WTC11 (cell line): ENCODE measurements at regions not wholly inside any gene's neighbourhood (a gene's known extent, or its start where the extent isn't known, plus 50 kb on each side); places are given as distances from the start of the nearest gene placed in this dataset.

ENCODE experiments used
- ATAC-seq: fragments of 200-7000 bp; cut with Tn5 transposase; 2 replicates; pipeline ENCODE4 v1.10.0; 2021; ENCODE audit warnings: mild to moderate bottlenecking, moderate library complexity
- CTCF ChIA-PET: fragments of 300-600 bp; sonication (Branson Sonifier 250); formaldehyde crosslinking; loops from one replicate; lab custom pipeline; 2021; ENCODE audit warnings: antibody characterized with exemption; lab: Charles Lee
- POLR2A ChIA-PET: fragments of 350-600 bp; sonication (Branson Sonifier 250); formaldehyde crosslinking; loops from one replicate; lab custom pipeline; 2021; ENCODE audit warnings: antibody characterized with exemption; lab: Charles Lee
- DNase-seq: peaks from one replicate; pipeline ENCODE4 v3.0.0; 2021; ENCODE audit warnings: low spot score
- H3K27ac Mint-ChIP-seq: 2 replicates; pipeline ENCODE4 v1.8.0; 2021; ENCODE audit warnings: mixed read lengths
- H3K27me3 Mint-ChIP-seq: 2 replicates; pipeline ENCODE4 v1.8.0; 2021; ENCODE audit warnings: low read depth, mild to moderate bottlenecking, moderate library complexity, mixed read lengths
- H3K36me3 Mint-ChIP-seq: 2 replicates; pipeline ENCODE4 v1.8.0; 2021; ENCODE audit warnings: mixed read lengths
- H3K4me1 Mint-ChIP-seq: 2 replicates; pipeline ENCODE4 v1.8.0; 2022; ENCODE audit warnings: mixed read lengths
- H3K4me3 Mint-ChIP-seq: 2 replicates; pipeline ENCODE4 v1.8.0; 2021; ENCODE audit warnings: mild to moderate bottlenecking, moderate library complexity, mixed read lengths
- H3K9me3 Mint-ChIP-seq: 2 replicates; pipeline ENCODE4 v1.8.0; 2021; ENCODE audit warnings: mixed read lengths
- CBFB ChIP-seq: sonication (generic); formaldehyde crosslinking; IDR thresholded peaks from 2 replicates; pipeline ENCODE4 v1.8.1; 2022; ENCODE audit warnings: mild to moderate bottlenecking, low read depth, missing genetic modification reagents
- E2F5 ChIP-seq: sonication (generic); formaldehyde crosslinking; IDR thresholded peaks from 2 replicates; pipeline ENCODE4 v1.8.1; 2022; ENCODE audit warnings: mild to moderate bottlenecking, moderate library complexity, missing genetic modification reagents
- ERG ChIP-seq: fragments of 250-450 bp; sonication (Bioruptor Pico); IDR thresholded peaks from 2 replicates; pipeline ENCODE4 v1.8.0; 2021; ENCODE audit warnings: mild to moderate bottlenecking
- FOXP4 ChIP-seq: sonication (generic); formaldehyde crosslinking; IDR thresholded peaks from 2 replicates; pipeline ENCODE4 v1.8.0; 2022; ENCODE audit warnings: mild to moderate bottlenecking, missing genetic modification reagents
- HMGXB4 ChIP-seq: sonication (generic); formaldehyde crosslinking; IDR thresholded peaks from 2 replicates; pipeline ENCODE4 v1.8.1; 2023; ENCODE audit warnings: mild to moderate bottlenecking, moderate library complexity, missing genetic modification reagents
- IRF1 ChIP-seq: sonication (generic); formaldehyde crosslinking; IDR thresholded peaks from 2 replicates; pipeline ENCODE4 v1.8.0; 2023; ENCODE audit warnings: missing genetic modification reagents
- IRF2 ChIP-seq: sonication (generic); formaldehyde crosslinking; IDR thresholded peaks from 2 replicates; pipeline ENCODE4 v1.8.0; 2022; ENCODE audit warnings: low read depth, missing genetic modification reagents, borderline replicate concordance
- NR3C1 ChIP-seq: sonication (generic); formaldehyde crosslinking; conservative IDR thresholded peaks from 2 replicates; pipeline ENCODE4 v1.8.1; 2023; ENCODE audit warnings: low read depth, mild to moderate bottlenecking, missing genetic modification reagents
- SOX15 ChIP-seq: fragments of 250-450 bp; sonication (Bioruptor Pico); IDR thresholded peaks from 2 replicates; pipeline ENCODE4 v1.9.0; 2021; ENCODE audit warnings: mild to moderate bottlenecking
- STAT6 ChIP-seq: sonication (generic); formaldehyde crosslinking; conservative IDR thresholded peaks from 2 replicates; pipeline ENCODE4 v1.8.1; 2023; ENCODE audit warnings: mild to moderate bottlenecking, low read depth, missing genetic modification reagents, moderate library complexity
- ZNF263 ChIP-seq: sonication (generic); formaldehyde crosslinking; IDR thresholded peaks from 2 replicates; pipeline ENCODE4 v1.8.1; 2022; ENCODE audit warnings: low read depth, mild to moderate bottlenecking, moderate library complexity, missing genetic modification reagents
- ZNF425 ChIP-seq: fragments of 250-450 bp; sonication (Bioruptor Pico); conservative IDR thresholded peaks from 2 replicates; pipeline ENCODE4 v1.9.0; 2021; ENCODE audit warnings: mild to moderate bottlenecking
- ZNF671 ChIP-seq: fragments of 250-450 bp; sonication (Bioruptor Pico); IDR thresholded peaks from 2 replicates; pipeline ENCODE4 v1.8.0; 2021; ENCODE audit warnings: mild to moderate bottlenecking

GRCh38 chr3:43211681-43212080, 74.7 kb upstream of the SNRK start:
- no peak for DNase-seq
- H3K27me3 Mint-ChIP-seq: no peaks in the 10 kb centered on the region; the same call in 1 of the 2 replicates
- no peak overlapping the region for H3K27ac Mint-ChIP-seq
- TF ChIP-seq ZNF671 (no peak), STAT6 (CRISPR knock-in tag) (no peak), ZNF263 (no peak), IRF2 (no peak), ERG (CRISPR knock-in tag) (no peak), HMGXB4 (CRISPR knock-in tag) (no peak), CBFB (CRISPR knock-in tag) (no peak), SOX15 (no peak), NR3C1 (CRISPR knock-in tag) (no peak), ZNF425 (CRISPR knock-in tag) (no peak), E2F5 (no peak), FOXP4 (CRISPR knock-in tag) (no peak), IRF1 (CRISPR knock-in tag) (no peak)
- CTCF ChIA-PET: no interaction called here
- no peak overlapping the region for H3K4me3 Mint-ChIP-seq
- POLR2A ChIA-PET: no interaction called here
- no peaks in the 10 kb centered on the region for H3K36me3 Mint-ChIP-seq
- H3K9me3 Mint-ChIP-seq: no peaks in the 10 kb centered on the region
- peaks cover 2% of the 10 kb centered on the region; the same call in 1 of the 2 replicates for H3K4me1 Mint-ChIP-seq
- no peak for ATAC-seq
